ENCODE measurements at regions not wholly inside any gene's neighbourhood (a gene's known extent, or its start where the extent isn't known, plus 50 kb on each side); places are given as distances from the start of the nearest gene placed in this dataset.
"Not testable (repeated sequence)": the region's sequence is repeated elsewhere in the genome, so short reads cannot be mapped to it uniquely, and the experiment has no call there.

DNA sequence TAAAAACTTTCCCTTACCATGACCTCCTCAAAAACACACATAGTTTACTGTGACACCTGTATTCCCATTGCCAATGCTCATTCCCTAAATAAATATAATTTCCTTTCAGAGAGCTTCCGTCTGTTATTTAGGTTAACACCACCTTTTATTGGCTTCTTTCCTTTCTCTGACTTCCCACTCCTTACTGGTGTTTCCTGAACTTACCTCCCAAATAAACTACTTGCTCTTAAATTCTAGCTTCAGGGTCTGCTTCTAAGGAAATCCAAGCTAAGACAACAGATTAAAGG is 67.4 kb upstream of the ZNF746 start:
- DNase-seq (ENCODE audit: low read depth) = no peak

DNA sequence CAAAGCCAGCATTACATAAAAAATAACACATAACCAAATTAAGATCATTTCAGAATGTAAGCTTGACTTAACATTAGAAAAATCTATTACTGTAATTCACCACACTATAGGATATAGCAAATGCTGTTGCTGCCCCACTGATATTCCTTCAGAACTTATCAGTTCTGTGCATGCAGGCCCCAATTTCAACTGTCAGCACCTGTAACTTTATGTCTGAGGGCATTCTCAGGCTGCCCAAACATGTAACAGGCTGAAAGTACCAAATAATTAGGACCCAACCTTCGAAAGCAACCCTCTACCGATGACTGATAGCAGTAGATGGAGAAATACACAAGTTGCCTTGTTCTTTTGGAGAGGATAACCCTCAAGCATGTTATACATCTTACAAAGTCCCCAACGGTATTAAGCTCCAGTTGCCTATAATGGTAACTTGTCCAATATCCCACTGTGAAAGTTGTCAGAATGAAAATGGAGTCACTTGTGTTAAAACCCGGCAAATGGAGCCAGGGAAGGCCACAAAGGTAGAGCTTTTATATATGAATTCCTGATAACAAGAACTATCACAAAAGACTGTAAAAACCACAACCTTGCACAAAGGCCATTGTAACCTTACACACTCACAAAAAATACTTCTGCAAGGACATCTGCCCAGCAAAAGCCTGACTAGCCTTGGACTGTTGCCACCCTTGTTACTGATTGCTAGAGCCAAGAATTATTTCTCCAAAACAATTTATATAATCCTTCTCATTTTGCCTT is 66.9 kb upstream of the ZNF746 start:
- DNase-seq (ENCODE audit: low read depth) = no peak

DNA sequence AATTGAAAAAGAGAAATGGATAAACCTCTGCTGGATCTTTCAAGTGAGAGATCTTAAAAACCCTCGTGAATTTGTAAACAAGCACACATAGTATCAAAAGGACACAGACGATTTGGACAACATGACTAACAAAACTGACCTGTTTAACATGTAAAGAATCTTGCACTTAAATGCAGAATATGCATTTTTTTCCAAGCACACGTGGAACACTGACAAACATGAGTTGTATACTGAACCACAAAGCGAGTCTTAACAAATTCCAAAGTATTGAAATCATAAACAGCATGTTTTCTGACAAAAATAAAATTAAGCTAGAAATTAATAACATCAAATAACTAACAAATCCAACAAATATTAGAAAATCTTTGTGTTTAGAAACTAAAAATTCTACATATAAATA is 65.0 kb upstream of the ZNF746 start:
- DNase-seq (ENCODE audit: low read depth) = no peak

DNA sequence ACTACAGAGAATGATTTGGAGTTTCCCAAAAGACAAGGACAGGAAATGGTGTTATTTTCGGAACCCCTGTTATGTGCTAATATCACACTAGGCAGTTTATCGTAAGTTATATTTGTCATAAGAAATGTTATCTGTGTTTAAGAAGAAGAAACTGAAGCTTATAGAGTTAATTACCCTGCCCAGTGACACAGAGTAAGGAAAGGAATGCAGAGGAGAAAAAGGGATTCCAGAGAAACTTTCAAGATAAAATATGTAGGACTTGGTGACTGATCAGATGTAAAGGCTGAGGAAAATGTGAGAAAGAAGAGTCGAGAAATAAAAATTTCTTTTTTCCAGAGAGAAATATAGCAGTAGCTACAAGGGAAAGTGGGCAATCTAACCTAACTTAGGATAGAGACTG is 63.5 kb upstream of the ZNF746 start:
- no peak for DNase-seq (ENCODE audit: low read depth)

GRCh38 chr7:149559711-149560110 is 62.1 kb upstream of the ZNF746 start:
- DNase-seq (ENCODE audit: low read depth) = peak; percentile 42

- DNase-seq (ENCODE audit: low read depth) = peak; percentile 94
Measured at GRCh38 chr7:149558149-149558861, 60.7 kb upstream of the ZNF746 start.

GRCh38 chr7:149556525-149556924 is 58.9 kb upstream of the ZNF746 start:
- not testable (repeated sequence) for DNase-seq (ENCODE audit: low read depth)

GRCh38 chr7:149554821-149555220 is 57.2 kb upstream of the ZNF746 start:
- not testable (repeated sequence) for DNase-seq (ENCODE audit: low read depth)

DNA sequence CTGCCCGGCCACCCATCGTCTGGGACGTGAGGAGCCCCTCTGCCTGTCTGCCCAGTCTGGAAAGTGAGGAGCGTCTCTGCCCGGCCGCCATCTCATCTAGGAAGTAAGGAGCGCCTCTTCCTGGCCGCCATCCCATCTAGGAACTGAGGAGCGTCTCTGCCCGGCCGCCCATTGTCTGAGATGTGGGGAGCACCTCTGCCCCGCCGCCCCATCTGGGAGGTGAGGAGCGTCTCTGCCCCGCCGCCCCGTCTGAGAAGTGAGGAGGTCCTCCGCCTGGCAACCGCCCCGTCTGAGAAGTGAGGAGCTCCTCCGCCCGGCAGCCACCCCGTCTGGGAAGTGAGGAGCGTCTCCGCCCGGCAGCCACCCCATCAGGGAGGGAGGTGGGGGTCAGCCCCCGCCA is 56.4 kb upstream of the ZNF746 start:
- DNase-seq (ENCODE audit: low read depth) = not testable (repeated sequence)

DNA sequence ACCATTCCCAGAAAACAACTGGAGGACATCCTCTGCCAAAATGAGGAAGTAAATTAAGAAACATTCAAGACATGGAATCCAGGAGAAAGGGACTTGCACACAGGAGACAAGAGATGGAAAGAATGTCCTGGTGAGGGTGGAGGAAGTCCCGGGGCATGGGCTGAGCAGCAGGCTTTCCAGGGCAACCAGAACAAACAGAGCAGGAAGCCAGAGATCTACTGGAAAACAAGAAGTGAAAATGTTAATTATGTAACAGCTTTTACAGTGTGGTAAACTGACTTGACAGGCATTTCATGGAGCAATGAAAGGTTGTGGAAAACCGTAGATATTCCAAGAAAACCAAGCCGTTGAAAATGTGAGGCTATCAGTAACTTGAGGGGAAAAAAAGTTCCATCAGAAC is 55.2 kb upstream of the ZNF746 start:
- DNase-seq (ENCODE audit: low read depth) = no peak

All from M059J (cell line).